ENCODE measurements at regions not wholly inside any gene's neighbourhood (a gene's known extent, or its start where the extent isn't known, plus 50 kb on each side); places are given as distances from the start of the nearest gene placed in this dataset.

DNA sequence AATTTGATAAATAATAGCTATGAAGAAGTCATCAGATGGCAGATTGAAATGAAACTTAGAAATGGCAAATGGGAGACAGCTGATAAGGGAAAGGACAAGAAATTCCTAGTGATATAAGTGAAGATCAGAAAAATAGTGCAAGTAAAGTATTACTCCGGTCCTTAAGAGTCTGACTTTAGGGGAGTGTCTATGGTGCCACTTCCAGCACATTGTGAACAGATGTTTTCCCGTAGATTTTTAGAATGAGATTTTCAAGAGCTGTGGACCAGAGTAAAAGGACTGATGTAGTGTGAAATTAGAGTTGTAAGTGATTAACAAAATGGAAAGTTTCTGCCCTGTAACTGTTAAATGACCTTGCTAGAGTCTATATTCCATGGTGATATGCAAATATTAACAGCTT is 974.8 kb upstream of the TENM4 start:
- Histone ChIP-seq H3K36me3 (ENCODE audit: control insufficient read depth, insufficient read depth, low read length) (no peaks in the 10 kb centered on the region), H3K27me3 (ENCODE audit: control insufficient read depth, insufficient read depth, low read length) (no peaks in the 10 kb centered on the region), H3K4me3 (ENCODE audit: low read depth, low read length) (no peak overlapping the region)
- FAIRE-seq (no peak), DNase-seq (ENCODE audit: low read depth) (no peak)
- TF ChIP-seq, protein P1, sequence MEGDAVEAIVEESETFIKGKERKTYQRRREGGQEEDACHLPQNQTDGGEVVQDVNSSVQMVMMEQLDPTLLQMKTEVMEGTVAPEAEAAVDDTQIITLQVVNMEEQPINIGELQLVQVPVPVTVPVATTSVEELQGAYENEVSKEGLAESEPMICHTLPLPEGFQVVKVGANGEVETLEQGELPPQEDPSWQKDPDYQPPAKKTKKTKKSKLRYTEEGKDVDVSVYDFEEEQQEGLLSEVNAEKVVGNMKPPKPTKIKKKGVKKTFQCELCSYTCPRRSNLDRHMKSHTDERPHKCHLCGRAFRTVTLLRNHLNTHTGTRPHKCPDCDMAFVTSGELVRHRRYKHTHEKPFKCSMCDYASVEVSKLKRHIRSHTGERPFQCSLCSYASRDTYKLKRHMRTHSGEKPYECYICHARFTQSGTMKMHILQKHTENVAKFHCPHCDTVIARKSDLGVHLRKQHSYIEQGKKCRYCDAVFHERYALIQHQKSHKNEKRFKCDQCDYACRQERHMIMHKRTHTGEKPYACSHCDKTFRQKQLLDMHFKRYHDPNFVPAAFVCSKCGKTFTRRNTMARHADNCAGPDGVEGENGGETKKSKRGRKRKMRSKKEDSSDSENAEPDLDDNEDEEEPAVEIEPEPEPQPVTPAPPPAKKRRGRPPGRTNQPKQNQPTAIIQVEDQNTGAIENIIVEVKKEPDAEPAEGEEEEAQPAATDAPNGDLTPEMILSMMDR (IDR thresholded peaks at IDR 0.05; ENCODE audit: insufficient read depth, low read length, severe bottlenecking), result no peak

DNA sequence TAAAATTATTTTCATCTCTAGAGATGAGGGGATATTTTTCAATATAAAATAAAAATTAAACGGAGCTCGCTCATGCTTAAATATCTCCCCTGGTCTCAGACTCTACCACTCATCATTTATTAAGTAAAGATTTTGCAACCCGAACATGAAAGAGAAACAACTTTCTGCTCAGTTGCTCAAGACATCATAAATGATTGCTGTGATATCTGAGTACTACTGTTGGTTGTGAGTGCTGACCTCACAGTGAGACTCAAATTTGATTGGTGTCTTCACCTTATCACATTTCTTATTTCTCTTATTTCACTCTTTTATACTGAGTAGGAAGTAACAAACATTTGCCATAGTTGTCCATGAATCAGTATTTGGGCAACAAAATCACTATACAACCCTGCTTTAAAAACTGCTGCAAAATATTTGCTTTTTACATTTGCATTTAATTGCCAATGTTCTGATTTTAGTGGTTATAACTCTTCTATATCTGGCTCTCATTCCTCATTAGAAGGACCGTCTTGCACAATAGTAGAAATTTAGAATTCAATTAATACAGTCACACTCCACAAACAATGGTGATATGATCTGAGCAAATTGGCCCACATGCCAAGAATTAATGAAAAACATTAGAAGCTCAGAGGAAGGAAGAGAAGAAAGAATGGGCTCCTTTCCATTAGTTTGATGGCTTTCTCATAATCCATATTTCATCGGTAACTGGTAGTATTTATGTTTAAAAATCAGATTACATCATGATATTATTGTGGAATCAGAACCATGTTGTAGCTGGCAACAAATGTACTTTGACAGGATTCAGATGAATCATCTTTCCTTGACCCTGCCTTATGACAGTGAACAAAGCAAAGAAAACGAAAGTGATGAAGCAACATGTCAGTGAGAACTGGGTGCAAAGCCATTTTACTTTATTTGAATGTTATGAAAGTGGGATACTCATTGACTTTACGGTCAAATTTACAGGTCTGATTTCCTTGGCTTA is 973.6 kb upstream of the TENM4 start:
- H3K36me3 ChIP-seq (ENCODE audit: control insufficient read depth, insufficient read depth, low read length), result no peaks in the 10 kb centered on the region
- H3K4me3 ChIP-seq (ENCODE audit: low read depth, low read length), result no peak overlapping the region
- TF ChIP-seq, protein P1 (IDR thresholded peaks at IDR 0.05; ENCODE audit: insufficient read depth, low read length, severe bottlenecking), result no peak
- no peaks in the 10 kb centered on the region for H3K27me3 ChIP-seq (ENCODE audit: control insufficient read depth, insufficient read depth, low read length)
- FAIRE-seq (no peak), DNase-seq (ENCODE audit: low read depth) (peak; percentile 89)

DNA sequence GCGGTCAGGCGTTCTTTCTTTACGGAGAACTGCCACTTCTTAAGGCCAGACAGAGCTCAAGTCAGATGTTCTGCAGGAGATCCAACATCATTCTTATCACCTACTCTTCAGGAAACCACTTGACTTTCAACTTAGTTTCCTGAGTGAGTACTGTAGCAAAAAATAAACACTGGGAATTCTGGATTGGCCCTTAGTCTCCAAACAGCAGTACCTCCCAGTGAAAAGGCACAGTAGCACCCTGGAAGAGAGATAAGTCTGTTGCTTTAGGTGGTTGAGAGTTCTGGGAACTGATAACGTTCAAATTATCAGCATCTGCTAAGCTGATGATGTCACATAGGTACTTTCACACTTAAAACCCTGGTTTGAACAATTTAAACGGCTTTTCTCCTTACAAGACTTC is 971.8 kb upstream of the TENM4 start:
- Histone ChIP-seq H3K4me3 (ENCODE audit: low read depth, low read length) (no peak overlapping the region), H3K36me3 (ENCODE audit: control insufficient read depth, insufficient read depth, low read length) (no peaks in the 10 kb centered on the region), H3K27me3 (ENCODE audit: control insufficient read depth, insufficient read depth, low read length) (no peaks in the 10 kb centered on the region)
- DNase-seq (ENCODE audit: low read depth) (no peak), FAIRE-seq (no peak)
- TF ChIP-seq, protein P1 (IDR thresholded peaks at IDR 0.05; ENCODE audit: insufficient read depth, low read length, severe bottlenecking), result no peak

DNA sequence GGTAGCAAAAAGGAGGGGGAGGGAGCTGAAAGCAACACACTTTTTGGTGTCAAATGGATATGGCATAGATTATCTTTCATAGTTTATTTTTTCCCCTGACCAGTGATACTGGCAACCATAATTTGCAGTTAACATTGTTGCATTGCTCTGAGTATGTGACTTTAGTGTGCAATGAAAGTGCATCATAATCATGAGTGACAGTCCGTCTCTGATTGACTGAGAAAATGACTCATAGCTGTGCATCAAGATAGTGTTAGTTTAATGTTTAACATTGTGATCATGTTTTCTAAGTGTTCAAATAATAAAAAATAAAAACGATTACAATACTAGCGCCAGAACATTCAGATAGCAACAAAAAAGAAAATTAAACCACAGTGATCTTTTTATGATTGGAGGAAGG is 952.4 kb upstream of the TENM4 start:
- no peak overlapping the region for H3K4me3 ChIP-seq (ENCODE audit: low read depth, low read length)
- H3K36me3 ChIP-seq (ENCODE audit: control insufficient read depth, insufficient read depth, low read length), result no peaks in the 10 kb centered on the region
- DNase-seq (ENCODE audit: low read depth) (no peak), FAIRE-seq (no peak)
- H3K27me3 ChIP-seq (ENCODE audit: control insufficient read depth, insufficient read depth, low read length), result no peaks in the 10 kb centered on the region
- TF ChIP-seq, protein P1 (IDR thresholded peaks at IDR 0.05; ENCODE audit: insufficient read depth, low read length, severe bottlenecking), result no peak

DNA sequence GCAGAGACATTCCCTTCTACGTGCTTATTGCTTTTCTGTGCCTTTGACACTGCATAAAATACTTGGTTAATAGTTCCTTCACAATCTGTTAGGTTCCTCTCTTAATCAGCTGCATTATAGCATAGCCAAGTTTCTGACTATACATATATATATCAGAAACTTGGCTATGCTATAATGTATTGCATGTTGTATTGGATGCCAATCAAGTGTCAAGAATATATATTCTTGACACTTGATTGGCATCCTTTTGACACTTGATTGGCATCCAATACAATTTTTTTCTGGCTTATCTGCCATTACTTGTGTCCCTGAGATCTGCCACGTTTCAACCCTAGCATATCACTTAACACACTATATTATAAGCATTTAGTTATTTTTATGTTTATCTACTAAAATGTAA is 949.7 kb upstream of the TENM4 start:
- Histone ChIP-seq H3K27me3 (ENCODE audit: control insufficient read depth, insufficient read depth, low read length) (no peaks in the 10 kb centered on the region), H3K36me3 (ENCODE audit: control insufficient read depth, insufficient read depth, low read length) (no peaks in the 10 kb centered on the region), H3K4me3 (ENCODE audit: low read depth, low read length) (no peak overlapping the region)
- no peak for FAIRE-seq
- TF ChIP-seq, protein P1 (IDR thresholded peaks at IDR 0.05; ENCODE audit: insufficient read depth, low read length, severe bottlenecking), result no peak
- no peak for DNase-seq (ENCODE audit: low read depth)
